Esophagus (tissue), 2 donors: ENCODE measurements at regions not wholly inside any gene's neighbourhood (a gene's known extent, or its start where the extent isn't known, plus 50 kb on each side); places are given as distances from the start of the nearest gene placed in this dataset.
A peak's percentile ranks its signal among the peaks of the same experiment; 100 is the strongest.
"Not testable (repeated sequence)": the region's sequence is repeated elsewhere in the genome, so short reads cannot be mapped to it uniquely, and the experiment has no call there.

Experiments used
- H3K27ac ChIP-seq, 2 donors: one replicate each; pipeline ENCODE4 v1.5.1; 2013; ENCODE audit warnings: low read depth in 2 of 2, mild to moderate bottlenecking in 2 of 2, inconsistent platforms in 1 of 2, low read length in 1 of 2, moderate library complexity in 1 of 2
- H3K27me3 ChIP-seq, 2 donors: one replicate each; pipeline ENCODE4 v1.6.1; 2013; ENCODE audit warnings: low read length in 2 of 2, control low read depth in 1 of 2, mild to moderate bottlenecking in 1 of 2; ENCODE audit not compliant: insufficient read depth in 2 of 2, control insufficient read depth in 1 of 2
- H3K36me3 ChIP-seq, 2 donors: one replicate each; pipeline ENCODE4 v1.6.1; 2013; ENCODE audit warnings: low read length in 1 of 2; ENCODE audit not compliant: control insufficient read depth in 2 of 2, insufficient read depth in 2 of 2
- H3K4me1 ChIP-seq, 2 donors: one replicate each; pipeline ENCODE4 v1.6.1; 2013; ENCODE audit warnings: low read length in 1 of 2; ENCODE audit not compliant: control insufficient read depth in 2 of 2, insufficient read depth in 2 of 2
- H3K4me3 ChIP-seq, 2 donors: one replicate each; pipeline ENCODE4 v1.5.1; 2013; ENCODE audit warnings: low read length in 2 of 2, mild to moderate bottlenecking in 2 of 2, low read depth in 1 of 2, moderate library complexity in 1 of 2
- H3K9me3 ChIP-seq, 2 donors: one replicate each; pipeline ENCODE4 v1.6.1; 2013; ENCODE audit warnings: mild to moderate bottlenecking in 2 of 2, low read depth in 1 of 2, low read length in 1 of 2, moderate library complexity in 1 of 2; ENCODE audit not compliant: control insufficient read depth in 2 of 2, insufficient read depth in 1 of 2
- WGBS, 2 donors: extraction: QIAGEN DNeasy Blood & Tissue Kit; methylation state at CpG; one replicate each; pipeline ENCODE4 v1.1.7; 2013; 5-methylcytosine and 5-hydroxymethylcytosine counted together
- donor health status: healthy with polysubstance abuse.
- donor health status: Bipolar disorder and iron deficiency.

DNA sequence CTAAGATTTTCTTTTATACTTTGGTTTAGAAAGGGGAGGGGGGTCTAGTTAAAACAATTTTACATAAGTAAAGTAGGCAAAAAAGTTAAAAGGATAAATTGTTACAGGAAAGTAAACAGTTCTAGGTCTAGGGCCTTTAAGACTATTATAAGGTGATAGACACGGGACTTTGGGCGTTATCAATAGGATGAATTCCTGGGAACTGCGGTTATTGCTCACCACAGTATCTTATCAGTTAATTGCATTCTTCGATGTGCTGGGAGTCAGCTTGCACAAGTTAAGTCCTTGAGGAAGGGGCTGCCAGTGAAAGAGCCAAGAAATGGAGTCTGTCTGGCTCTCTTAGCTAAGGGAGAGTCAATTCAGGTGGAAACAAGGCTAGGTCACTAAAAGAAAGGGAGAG is 163.8 kb upstream of the FRG2C start:
- H3K4me3 ChIP-seq, H3K27ac ChIP-seq, H3K36me3 ChIP-seq, H3K9me3 ChIP-seq, H3K27me3 ChIP-seq, H3K4me1 ChIP-seq: not testable (repeated sequence)
- 68 to 76% methylated on average over 4 of the region's 4 CpGs for WGBS, 2 donors

GRCh38 chr3:75502171-75502570 is 162.0 kb upstream of the FRG2C start:
- H3K27me3 ChIP-seq, H3K4me3 ChIP-seq, H3K9me3 ChIP-seq, H3K4me1 ChIP-seq, H3K36me3 ChIP-seq, H3K27ac ChIP-seq: not testable (repeated sequence)
- 57 to 62% methylated on average over 9 of the region's 9 CpGs for WGBS, 2 donors

DNA sequence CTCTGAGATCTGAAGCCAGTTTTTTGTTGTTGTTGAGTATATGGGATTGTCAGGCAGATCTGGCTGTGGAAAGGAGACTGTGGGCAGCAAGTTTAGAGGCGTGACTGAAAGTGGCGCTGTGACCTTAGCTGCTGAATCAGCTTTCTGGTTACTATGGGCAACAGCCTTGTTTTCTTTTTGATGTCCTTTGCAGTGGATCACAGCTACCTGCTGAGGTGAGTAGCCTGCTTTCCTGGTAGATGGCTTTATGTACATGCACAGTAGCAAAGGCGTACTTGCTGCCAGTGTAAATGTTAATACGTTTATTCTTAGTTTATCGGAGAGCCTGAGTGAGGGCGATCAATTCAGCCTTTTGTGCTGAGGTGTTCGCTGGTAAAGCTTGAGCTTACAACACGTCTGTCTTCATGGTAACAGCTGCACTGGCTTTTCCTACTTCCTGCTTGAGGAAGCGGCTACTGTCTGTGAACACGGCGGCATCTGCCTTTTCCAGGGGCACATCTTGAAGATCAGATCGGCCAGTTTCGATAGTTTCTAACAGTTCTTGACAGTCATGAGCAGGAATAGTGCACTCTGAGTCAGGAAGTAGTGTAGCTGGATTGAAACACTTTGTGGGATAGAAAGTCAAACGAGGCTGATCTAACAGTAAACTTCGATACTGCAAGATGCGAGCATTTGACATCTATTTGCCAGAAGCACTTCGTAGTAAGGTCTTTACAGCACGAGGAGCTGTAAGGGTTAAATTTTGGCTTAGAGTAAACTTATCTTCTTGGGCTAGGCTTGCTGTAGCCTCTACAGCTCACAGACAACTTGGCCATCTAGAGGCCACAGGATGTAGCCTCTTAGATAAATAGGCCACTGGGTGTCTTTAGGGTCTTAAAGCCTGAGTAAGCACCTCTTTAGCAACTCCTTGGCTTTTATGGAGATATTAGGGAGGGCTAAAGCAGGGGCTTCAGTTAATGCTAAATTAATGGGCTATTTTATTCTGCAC is 161.1 kb upstream of the FRG2C start:
- 18 to 25% methylated on average over 18 of the region's 18 CpGs for WGBS, 2 donors
- peak overlapping the region in 1 of 2 donors; percentile 11 for H3K4me3 ChIP-seq
- H3K27ac ChIP-seq, H3K9me3 ChIP-seq, H3K27me3 ChIP-seq, H3K36me3 ChIP-seq, H3K4me1 ChIP-seq: not testable (repeated sequence)

DNA sequence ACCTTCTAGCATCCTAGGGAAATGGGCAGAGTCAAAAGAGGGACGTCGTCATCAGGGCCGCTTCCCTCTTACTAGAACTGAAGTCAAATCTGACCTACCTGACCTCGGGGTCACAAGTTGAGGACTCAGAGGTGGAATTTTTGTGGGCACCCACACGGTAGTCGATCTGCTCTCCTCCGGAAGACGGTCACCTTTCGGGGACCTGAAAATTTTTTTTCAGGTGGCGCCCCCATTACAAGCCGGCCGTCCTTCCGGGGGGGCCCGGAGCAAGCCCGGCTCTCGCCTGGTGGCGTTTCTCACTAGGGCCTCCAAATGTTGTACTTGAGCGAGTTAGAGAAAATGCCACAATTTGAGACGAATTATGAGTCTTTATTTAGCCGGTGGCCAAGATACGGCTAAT is 157.5 kb upstream of the FRG2C start:
- Histone ChIP-seq H3K4me1 (no peaks in the 10 kb centered on the region), H3K4me3 (no peak overlapping the region), H3K36me3 (no peaks in the 10 kb centered on the region), H3K9me3 (no peaks in the 10 kb centered on the region), H3K27me3 (no peaks in the 10 kb centered on the region), H3K27ac (no peak overlapping the region)
- WGBS, 2 donors = 80% methylated on average over 21 of the region's 21 CpGs

DNA sequence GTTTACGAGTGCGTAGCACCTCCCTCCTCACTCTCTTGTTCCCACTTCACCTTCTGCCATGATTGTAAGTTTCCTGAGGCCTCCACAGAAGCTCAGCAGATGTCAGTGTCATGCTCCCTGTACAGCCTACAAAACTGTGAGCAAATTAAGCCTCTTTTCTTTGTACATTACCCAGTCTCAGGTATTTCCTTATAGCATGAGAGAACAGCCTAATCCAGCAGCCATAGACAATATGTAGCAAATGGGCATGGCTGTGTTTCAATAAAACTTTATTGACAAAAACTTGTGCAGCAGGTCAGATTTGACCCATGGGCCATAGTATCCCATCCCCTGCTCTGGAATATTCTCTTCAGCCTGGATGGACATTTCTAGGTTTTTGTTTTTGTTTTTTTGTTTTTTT is 156.2 kb upstream of the FRG2C start:
- not testable (repeated sequence) for H3K36me3 ChIP-seq, H3K9me3 ChIP-seq, H3K4me3 ChIP-seq, H3K27ac ChIP-seq, H3K27me3 ChIP-seq, H3K4me1 ChIP-seq
- 94% methylated on average over 2 of the region's 2 CpGs for WGBS, 2 donors

DNA sequence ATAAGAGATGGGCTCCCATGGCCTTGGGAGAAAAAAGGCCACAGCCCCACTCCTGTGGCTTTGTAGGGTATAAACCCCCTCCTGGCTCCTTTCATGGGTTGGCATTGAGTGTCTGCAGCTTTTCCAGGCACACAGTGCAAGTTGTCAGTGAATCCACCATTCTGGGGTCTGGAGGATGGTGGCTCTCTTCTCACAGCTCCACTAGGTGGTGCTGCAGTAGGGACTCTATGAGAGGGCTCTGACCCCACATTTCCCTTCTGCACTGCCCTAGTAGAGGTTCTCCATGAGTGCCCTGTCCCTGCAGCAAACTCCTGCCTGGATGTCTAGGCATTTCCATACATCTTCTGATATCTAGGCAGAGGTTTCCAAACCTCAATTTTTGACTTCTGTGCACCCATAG is 136.5 kb upstream of the FRG2C start:
- H3K4me1 ChIP-seq, H3K27ac ChIP-seq, H3K4me3 ChIP-seq, H3K36me3 ChIP-seq, H3K9me3 ChIP-seq, H3K27me3 ChIP-seq: not testable (repeated sequence)

GRCh38 chr3:75552095-75552494 is 112.0 kb upstream of the FRG2C start:
- not testable (repeated sequence) for H3K27me3 ChIP-seq, H3K36me3 ChIP-seq, H3K27ac ChIP-seq, H3K9me3 ChIP-seq, H3K4me3 ChIP-seq, H3K4me1 ChIP-seq
- 49 to 50% methylated on average over 11 of the region's 11 CpGs for WGBS, 2 donors

- WGBS, 2 donors = 79 to 88% methylated on average over 3 of the region's 3 CpGs
- H3K36me3 ChIP-seq, H3K27ac ChIP-seq, H3K27me3 ChIP-seq, H3K9me3 ChIP-seq, H3K4me3 ChIP-seq, H3K4me1 ChIP-seq: not testable (repeated sequence)
Measured at GRCh38 chr3:75564427-75564826, 99.7 kb upstream of the FRG2C start.

GRCh38 chr3:75572303-75572702 is 91.8 kb upstream of the FRG2C start:
- H3K27me3 ChIP-seq, H3K36me3 ChIP-seq, H3K9me3 ChIP-seq, H3K4me3 ChIP-seq, H3K27ac ChIP-seq, H3K4me1 ChIP-seq: not testable (repeated sequence)
- WGBS, 2 donors = 72 to 76% methylated on average over 7 of the region's 7 CpGs

GRCh38 chr3:75579091-75579490 is 85.0 kb upstream of the FRG2C start:
- not testable (repeated sequence) for H3K4me1 ChIP-seq, H3K9me3 ChIP-seq, H3K36me3 ChIP-seq, H3K27ac ChIP-seq, H3K27me3 ChIP-seq, H3K4me3 ChIP-seq
- WGBS, 2 donors = 49 to 55% methylated on average over 8 to 10 of the region's 10 CpGs
